Lower leg skin (tissue), 4 donors: ENCODE measurements at regions not wholly inside any gene's neighbourhood (a gene's known extent, or its start where the extent isn't known, plus 50 kb on each side); places are given as distances from the start of the nearest gene placed in this dataset.

Experiments used
- DNase-seq, 2 donors: peaks; one replicate each; pipeline ENCODE4 v3.0.0-alpha.2; 2019; ENCODE audit warnings: low spot score in 2 of 2
- H3K4me3 ChIP-seq: fragments of 200-600 bp; sonication (generic); 2 replicates; pipeline ENCODE4 v1.5.1; 2017; ENCODE audit warnings: mild to moderate bottlenecking, low read depth; ENCODE audit not compliant: poor library complexity, severe bottlenecking
- POLR2A ChIP-seq, 2 donors: fragments of 450-650 bp; IDR thresholded peaks; one replicate each; pipeline ENCODE4 v1.6.1; 2016 to 2017; ENCODE audit warnings: antibody characterized with exemption in 2 of 2, mild to moderate bottlenecking in 1 of 2, moderate library complexity in 1 of 2
- WGBS, 2 donors: methylation state at CpG; one replicate each; pipeline ENCODE4 v1.1.5; 2018; 5-methylcytosine and 5-hydroxymethylcytosine counted together
- intact Hi-C: fragments of 100-400 bp; cut with DNase I; formaldehyde crosslinking; loops from one replicate; pipeline ENCODE4 v1.15.0; 2023; ENCODE audit warnings: low total_unique reads
- TF ChIP-seq, protein P1 (sequence below), 3 donors: fragments of 450-650 bp; IDR thresholded peaks; one replicate each; pipeline ENCODE4 v1.5.1; 2016; ENCODE audit warnings: antibody characterized with exemption in 3 of 3, mild to moderate bottlenecking in 3 of 3, moderate library complexity in 2 of 3

- TF ChIP-seq POLR2A (IDR thresholded peaks at IDR 0.05), result no peak
- TF ChIP-seq, protein P1, sequence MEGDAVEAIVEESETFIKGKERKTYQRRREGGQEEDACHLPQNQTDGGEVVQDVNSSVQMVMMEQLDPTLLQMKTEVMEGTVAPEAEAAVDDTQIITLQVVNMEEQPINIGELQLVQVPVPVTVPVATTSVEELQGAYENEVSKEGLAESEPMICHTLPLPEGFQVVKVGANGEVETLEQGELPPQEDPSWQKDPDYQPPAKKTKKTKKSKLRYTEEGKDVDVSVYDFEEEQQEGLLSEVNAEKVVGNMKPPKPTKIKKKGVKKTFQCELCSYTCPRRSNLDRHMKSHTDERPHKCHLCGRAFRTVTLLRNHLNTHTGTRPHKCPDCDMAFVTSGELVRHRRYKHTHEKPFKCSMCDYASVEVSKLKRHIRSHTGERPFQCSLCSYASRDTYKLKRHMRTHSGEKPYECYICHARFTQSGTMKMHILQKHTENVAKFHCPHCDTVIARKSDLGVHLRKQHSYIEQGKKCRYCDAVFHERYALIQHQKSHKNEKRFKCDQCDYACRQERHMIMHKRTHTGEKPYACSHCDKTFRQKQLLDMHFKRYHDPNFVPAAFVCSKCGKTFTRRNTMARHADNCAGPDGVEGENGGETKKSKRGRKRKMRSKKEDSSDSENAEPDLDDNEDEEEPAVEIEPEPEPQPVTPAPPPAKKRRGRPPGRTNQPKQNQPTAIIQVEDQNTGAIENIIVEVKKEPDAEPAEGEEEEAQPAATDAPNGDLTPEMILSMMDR (IDR thresholded peaks at IDR 0.05), result no peak
- DNase-seq, result no peak
- no peak overlapping the region for H3K4me3 ChIP-seq
- intact Hi-C loops, result no loop called here
Measured at GRCh38 chr2:13089971-13090370, 373.2 kb downstream of the TRIB2 start.

- H3K4me3 ChIP-seq, result no peak overlapping the region
- WGBS, 2 donors, result 57 to 64% methylated on average over 1 of the region's 1 CpG
- intact Hi-C loops, result no loop called here
- no peak for TF ChIP-seq POLR2A (IDR thresholded peaks at IDR 0.05)
- TF ChIP-seq, protein P1 (IDR thresholded peaks at IDR 0.05), result no peak
- no peak for DNase-seq
Measured at GRCh38 chr2:13091455-13091854, 374.7 kb downstream of the TRIB2 start.

- no peak overlapping the region for H3K4me3 ChIP-seq
- intact Hi-C loops, result no loop called here
- DNase-seq, result no peak
- WGBS, 2 donors, result 66% methylated on average over 2 of the region's 2 CpGs
- TF ChIP-seq POLR2A (IDR thresholded peaks at IDR 0.05), result no peak
- TF ChIP-seq, protein P1 (IDR thresholded peaks at IDR 0.05), result no peak
Measured at GRCh38 chr2:13091861-13092378, 375.2 kb downstream of the TRIB2 start.

GRCh38 chr2:13093416-13093991 is 376.8 kb downstream of the TRIB2 start:
- 36 to 42% methylated on average over 1 of the region's 1 CpG for WGBS, 2 donors
- DNase-seq, result no peak
- no peak for TF ChIP-seq POLR2A (IDR thresholded peaks at IDR 0.05)
- TF ChIP-seq, protein P1 (IDR thresholded peaks at IDR 0.05), result no peak
- intact Hi-C loops, result no loop called here
- no peak overlapping the region for H3K4me3 ChIP-seq

DNA sequence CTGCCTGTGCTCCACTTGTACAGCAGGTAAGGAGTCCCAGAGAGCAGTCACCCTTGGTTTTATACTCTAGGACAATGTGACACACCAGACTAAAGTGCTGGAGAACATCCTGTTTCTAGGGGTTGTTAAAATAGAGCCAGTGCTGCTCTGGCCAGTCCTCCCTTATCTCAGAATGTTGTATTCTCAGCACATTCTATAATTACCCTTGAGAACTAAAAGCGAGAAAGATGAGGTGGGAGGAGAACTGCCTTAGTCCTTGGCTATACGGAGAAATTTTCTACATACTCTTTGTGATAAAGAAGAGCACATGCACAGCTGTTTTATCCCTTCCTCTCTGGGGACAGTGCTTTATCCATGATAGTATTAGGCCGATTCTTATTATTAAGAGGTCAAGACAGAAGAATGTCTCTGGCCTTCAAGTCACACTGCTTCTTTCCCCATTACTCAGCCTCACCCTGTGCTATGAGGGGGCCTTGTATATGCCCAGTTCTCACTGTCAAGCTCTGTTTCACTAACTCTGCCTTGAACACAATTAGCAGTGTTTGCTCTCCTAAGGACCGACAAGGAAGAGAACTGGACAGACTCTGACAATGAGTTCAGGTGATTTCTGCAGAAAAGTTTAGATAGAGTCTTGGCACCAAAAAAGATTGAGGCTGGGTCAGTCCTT is 385.8 kb downstream of the TRIB2 start:
- WGBS, 2 donors, result 76 to 78% methylated on average over 4 of the region's 4 CpGs
- TF ChIP-seq POLR2A (IDR thresholded peaks at IDR 0.05), result no peak
- TF ChIP-seq, protein P1 (IDR thresholded peaks at IDR 0.05), result no peak
- no peak overlapping the region for H3K4me3 ChIP-seq
- intact Hi-C loops, result no loop called here
- no peak for DNase-seq
